Keratinocyte (primary cell): ENCODE measurements at regions not wholly inside any gene's neighbourhood (a gene's known extent, or its start where the extent isn't known, plus 50 kb on each side); places are given as distances from the start of the nearest gene placed in this dataset.

ENCODE experiments used
- EZH2 ChIP-seq: IDR thresholded peaks from one replicate; pipeline ENCODE4 v1.6.1; 2012; ENCODE audit warnings: inconsistent platforms, mild to moderate bottlenecking, low read length, moderate library complexity
- TF ChIP-seq, protein P1 (sequence below), 3 experiments: IDR thresholded peaks in 1 of 3; conservative IDR thresholded peaks in 1 of 3; optimal IDR thresholded peaks in 1 of 3; 2 replicates in 2 of 3; 3 replicates in 1 of 3; pipeline versions ENCODE3 to v1.5.1; 2011; ENCODE audit warnings: low read length in 3 of 3, mild to moderate bottlenecking in 3 of 3, moderate library complexity in 2 of 3, control low read depth in 1 of 3, inconsistent platforms in 1 of 3; ENCODE audit not compliant: insufficient read depth in 2 of 3; ENCODE audit errors: extremely low read depth in 1 of 3

DNA sequence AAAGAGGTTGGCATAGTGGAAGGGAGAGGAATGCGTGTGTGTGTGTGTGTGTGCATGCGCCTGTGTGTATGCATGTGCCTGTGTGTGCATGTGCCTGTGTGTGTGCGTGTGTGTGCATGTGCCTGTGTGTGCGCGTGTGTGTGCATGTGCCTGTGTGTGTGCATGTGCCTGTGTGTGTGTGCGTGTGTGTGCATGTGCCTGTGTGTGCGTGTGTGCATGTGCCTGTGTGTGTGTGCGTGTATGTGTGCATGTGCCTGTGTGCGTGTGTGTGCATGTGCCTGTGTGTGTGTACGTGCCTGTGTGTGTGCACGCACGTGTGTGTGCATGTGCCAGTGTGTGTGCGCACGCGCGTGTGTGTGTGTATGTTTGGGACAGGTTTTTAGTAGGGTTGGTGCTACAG is 205.1 kb downstream of the MEMO1 start:
- TF ChIP-seq, protein P1, sequence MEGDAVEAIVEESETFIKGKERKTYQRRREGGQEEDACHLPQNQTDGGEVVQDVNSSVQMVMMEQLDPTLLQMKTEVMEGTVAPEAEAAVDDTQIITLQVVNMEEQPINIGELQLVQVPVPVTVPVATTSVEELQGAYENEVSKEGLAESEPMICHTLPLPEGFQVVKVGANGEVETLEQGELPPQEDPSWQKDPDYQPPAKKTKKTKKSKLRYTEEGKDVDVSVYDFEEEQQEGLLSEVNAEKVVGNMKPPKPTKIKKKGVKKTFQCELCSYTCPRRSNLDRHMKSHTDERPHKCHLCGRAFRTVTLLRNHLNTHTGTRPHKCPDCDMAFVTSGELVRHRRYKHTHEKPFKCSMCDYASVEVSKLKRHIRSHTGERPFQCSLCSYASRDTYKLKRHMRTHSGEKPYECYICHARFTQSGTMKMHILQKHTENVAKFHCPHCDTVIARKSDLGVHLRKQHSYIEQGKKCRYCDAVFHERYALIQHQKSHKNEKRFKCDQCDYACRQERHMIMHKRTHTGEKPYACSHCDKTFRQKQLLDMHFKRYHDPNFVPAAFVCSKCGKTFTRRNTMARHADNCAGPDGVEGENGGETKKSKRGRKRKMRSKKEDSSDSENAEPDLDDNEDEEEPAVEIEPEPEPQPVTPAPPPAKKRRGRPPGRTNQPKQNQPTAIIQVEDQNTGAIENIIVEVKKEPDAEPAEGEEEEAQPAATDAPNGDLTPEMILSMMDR (optimal IDR thresholded peaks at IDR 0.05 in 1 of 3, IDR thresholded peaks at IDR 0.05 in 1 of 3, conservative IDR thresholded peaks at IDR 0.05 in 1 of 3; ENCODE audit: extremely low read depth in 1 of 3, insufficient read depth in 2 of 3, low read length in 3 of 3) = no peak
- no peak for TF ChIP-seq EZH2
